ENCODE measurements at regions not wholly inside any gene's neighbourhood (a gene's known extent, or its start where the extent isn't known, plus 50 kb on each side); places are given as distances from the start of the nearest gene placed in this dataset.

GRCh38 chr9:89799766-89800165 is 195.0 kb downstream of the GADD45G start:
- FAIRE-seq (no peak), DNase-seq (ENCODE audit: low read depth, low spot score) (no peak)
- Histone ChIP-seq H4K20me1 (ENCODE audit: control insufficient read depth, extremely low read depth, insufficient read depth, low read length) (no peaks in the 10 kb centered on the region), H3K27ac (ENCODE audit: control insufficient read depth, insufficient read depth, low read length) (no peak overlapping the region), H3K9ac (ENCODE audit: control insufficient read depth, extremely low read depth, insufficient read depth, low read length) (no peak overlapping the region), H3K9me3 (ENCODE audit: control insufficient read depth, low read depth, low read length) (no peaks in the 10 kb centered on the region), H3K79me2 (ENCODE audit: control insufficient read depth, insufficient read depth, low read length) (no peaks in the 10 kb centered on the region), H3K4me2 (ENCODE audit: control insufficient read depth, extremely low read depth, insufficient read depth, low read depth, low read length) (no peak overlapping the region), H2AFZ (ENCODE audit: control insufficient read depth, low read length) (no peak overlapping the region), H3K4me3 (ENCODE audit: control insufficient read depth in 2 of 3, extremely low read depth in 1 of 3, insufficient read depth in 2 of 3, low read depth in 1 of 3, low read length in 3 of 3) (no peak overlapping the region), H3K36me3 (ENCODE audit: control insufficient read depth in 2 of 2, extremely low read depth in 1 of 2, insufficient read depth in 2 of 2, low read length in 2 of 2) (no peaks in the 10 kb centered on the region), H3K27me3 (ENCODE audit: control insufficient read depth, extremely low read depth, insufficient read depth, low read length) (peaks cover 16% of the 10 kb centered on the region), H3K9me1 (ENCODE audit: control insufficient read depth, extremely low read depth, insufficient read depth, low read length) (no peaks in the 10 kb centered on the region), H3K4me1 (ENCODE audit: control insufficient read depth, extremely low read depth, insufficient read depth, low read length) (no peaks in the 10 kb centered on the region)
- dilution Hi-C loops (cut with MboI; ENCODE audit: extremely low pct_ligation_motif_present, low sequenced_read_pairs) = no loop called here
- TF ChIP-seq CTCF (optimal IDR thresholded peaks at IDR 0.05 in 1 of 3, IDR thresholded peaks at IDR 0.05 in 1 of 3, conservative IDR thresholded peaks at IDR 0.05 in 1 of 3; ENCODE audit: extremely low read depth in 1 of 3, insufficient read depth in 2 of 3, low read length in 3 of 3) = no peak
- no peak for TF ChIP-seq EZH2 (IDR thresholded peaks at IDR 0.05; ENCODE audit: low read length)

GRCh38 chr9:89801341-89801740 is 196.5 kb downstream of the GADD45G start:
- dilution Hi-C loops (cut with MboI; ENCODE audit: extremely low pct_ligation_motif_present, low sequenced_read_pairs) = no loop called here
- FAIRE-seq = no peak

More at GRCh38 chr9:89801341-89801740, 196.5 kb downstream of the GADD45G start:
- Histone ChIP-seq H3K4me2 (ENCODE audit: control insufficient read depth, extremely low read depth, insufficient read depth, low read depth, low read length) (no peak overlapping the region), H3K9me3 (ENCODE audit: control insufficient read depth, low read depth, low read length) (no peaks in the 10 kb centered on the region), H3K36me3 (ENCODE audit: control insufficient read depth in 2 of 2, extremely low read depth in 1 of 2, insufficient read depth in 2 of 2, low read length in 2 of 2) (no peaks in the 10 kb centered on the region), H3K9ac (ENCODE audit: control insufficient read depth, extremely low read depth, insufficient read depth, low read length) (no peak overlapping the region), H3K27me3 (ENCODE audit: control insufficient read depth, extremely low read depth, insufficient read depth, low read length) (peaks cover 16% of the 10 kb centered on the region), H3K9me1 (ENCODE audit: control insufficient read depth, extremely low read depth, insufficient read depth, low read length) (no peaks in the 10 kb centered on the region), H4K20me1 (ENCODE audit: control insufficient read depth, extremely low read depth, insufficient read depth, low read length) (no peaks in the 10 kb centered on the region), H3K79me2 (ENCODE audit: control insufficient read depth, insufficient read depth, low read length) (no peaks in the 10 kb centered on the region), H2AFZ (ENCODE audit: control insufficient read depth, low read length) (no peak overlapping the region), H3K27ac (ENCODE audit: control insufficient read depth, insufficient read depth, low read length) (no peak overlapping the region), H3K4me3 (ENCODE audit: control insufficient read depth in 2 of 3, extremely low read depth in 1 of 3, insufficient read depth in 2 of 3, low read depth in 1 of 3, low read length in 3 of 3) (no peak overlapping the region), H3K4me1 (ENCODE audit: control insufficient read depth, extremely low read depth, insufficient read depth, low read length) (no peaks in the 10 kb centered on the region)
- DNase-seq (ENCODE audit: low read depth, low spot score) = no peak
- TF ChIP-seq CTCF (optimal IDR thresholded peaks at IDR 0.05 in 1 of 3, IDR thresholded peaks at IDR 0.05 in 1 of 3, conservative IDR thresholded peaks at IDR 0.05 in 1 of 3; ENCODE audit: extremely low read depth in 1 of 3, insufficient read depth in 2 of 3, low read length in 3 of 3) (no peak), EZH2 (IDR thresholded peaks at IDR 0.05; ENCODE audit: low read length) (no peak)

Data from keratinocyte (primary cell).